ENCODE measurements at regions not wholly inside any gene's neighbourhood (a gene's known extent, or its start where the extent isn't known, plus 50 kb on each side); places are given as distances from the start of the nearest gene placed in this dataset.

DNA sequence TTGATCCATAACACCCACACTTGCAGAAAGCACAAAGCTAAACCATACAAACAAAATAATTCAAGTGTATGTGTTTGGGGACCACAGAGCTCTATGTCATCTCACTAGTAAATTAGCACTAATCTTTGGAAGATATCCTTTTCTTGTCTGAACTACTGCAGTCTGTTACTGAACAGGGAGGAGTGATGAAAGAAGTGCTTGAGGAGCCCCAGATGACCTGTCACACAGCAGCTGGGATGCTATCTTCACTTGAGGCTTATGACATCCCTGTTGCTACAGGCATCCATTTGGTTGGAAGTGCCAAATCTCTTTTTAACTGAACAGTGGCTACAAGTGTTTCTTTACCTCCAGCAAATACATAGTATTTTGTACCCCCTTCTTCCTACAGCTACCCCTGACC lies 386.3 kb upstream of the CHAC2 start:
- TF ChIP-seq TAF1 (IDR thresholded peaks at IDR 0.05; ENCODE audit: borderline replicate concordance, insufficient read depth, low read length), result no peak
- TF ChIP-seq POLR2AphosphoS5 (IDR thresholded peaks at IDR 0.05; ENCODE audit: low read depth, low read length), result no peak

All from PFSK-1 (cell line).